Adipocyte (in vitro differentiated cells): ENCODE measurements at regions not wholly inside any gene's neighbourhood (a gene's known extent, or its start where the extent isn't known, plus 50 kb on each side); places are given as distances from the start of the nearest gene placed in this dataset.

Experiments used
- DNase-seq: peaks from one replicate; pipeline ENCODE4 v3.0.0-alpha.2; 2015; ENCODE audit warnings: low read depth
- H3K27me3 ChIP-seq: replicated peaks from 2 replicates; pipeline ENCODE4 v1.7.0; 2013; ENCODE audit warnings: mild to moderate bottlenecking, low read length, moderate library complexity; ENCODE audit not compliant: control insufficient read depth, insufficient read depth
- H3K36me3 ChIP-seq: 2 replicates; pipeline ENCODE4 v1.7.0; 2013; ENCODE audit warnings: low read length, mild to moderate bottlenecking, moderate library complexity; ENCODE audit not compliant: control insufficient read depth, insufficient read depth, severe bottlenecking
- H3K4me1 ChIP-seq: 2 replicates; pipeline ENCODE4 v1.7.0; 2013; ENCODE audit warnings: mild to moderate bottlenecking, low read length, moderate library complexity; ENCODE audit not compliant: control insufficient read depth, insufficient read depth
- H3K4me3 ChIP-seq: 2 replicates; pipeline ENCODE4 v1.7.0; 2013; ENCODE audit warnings: mild to moderate bottlenecking, low read length, moderate library complexity
- H3K9ac ChIP-seq: 2 replicates; pipeline ENCODE4 v1.7.0; 2013; ENCODE audit warnings: mild to moderate bottlenecking, low read length, moderate library complexity
- H3K9me3 ChIP-seq: 2 replicates; pipeline ENCODE4 v1.7.0; 2013; ENCODE audit warnings: mild to moderate bottlenecking, low read length, moderate library complexity; ENCODE audit not compliant: control insufficient read depth

DNA sequence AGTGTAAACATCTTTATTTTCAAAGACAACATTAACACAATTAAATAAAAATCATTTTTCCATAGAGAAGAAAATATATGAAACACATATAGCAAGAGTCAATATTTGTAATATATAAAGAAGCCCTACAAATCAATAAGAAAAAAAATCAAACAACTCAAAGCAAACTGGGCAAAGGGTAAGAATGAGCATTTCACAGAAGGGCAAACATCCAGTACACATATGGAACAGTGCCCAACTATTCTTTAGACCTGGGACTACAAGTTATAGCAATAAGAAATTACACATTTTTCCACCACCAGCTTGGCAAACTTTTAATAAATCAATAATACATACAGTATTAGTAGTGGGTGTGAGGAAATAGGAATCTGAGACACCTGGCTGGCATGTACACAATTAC lies 324.1 kb downstream of the CYP26B1 start:
- no peaks in the 10 kb centered on the region for H3K27me3 ChIP-seq
- no peak overlapping the region for H3K9ac ChIP-seq
- no peaks in the 10 kb centered on the region for H3K36me3 ChIP-seq
- DNase-seq = no peak
- H3K4me1 ChIP-seq = peaks cover 6% of the 10 kb centered on the region
- no peak overlapping the region for H3K4me3 ChIP-seq
- no peaks in the 10 kb centered on the region for H3K9me3 ChIP-seq

DNA sequence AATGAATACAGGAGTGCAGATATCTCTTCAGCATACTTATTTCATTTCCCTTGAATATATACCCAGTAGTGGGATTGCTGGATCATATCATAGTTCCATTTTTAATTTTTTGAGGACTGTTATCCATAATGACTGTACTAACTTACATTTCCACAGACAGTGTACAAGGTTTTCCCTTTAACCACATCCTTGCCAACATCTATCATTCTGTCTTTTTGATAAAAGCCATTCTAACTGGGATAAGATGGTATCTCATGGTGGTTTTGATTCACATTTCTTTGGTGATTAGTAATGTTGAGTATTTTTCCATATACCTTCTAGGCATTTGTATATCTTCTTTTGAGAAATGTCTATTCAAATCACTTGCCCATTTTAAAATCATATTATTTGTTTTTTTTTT lies 325.2 kb downstream of the CYP26B1 start:
- no peaks in the 10 kb centered on the region for H3K27me3 ChIP-seq
- H3K4me1 ChIP-seq = peaks cover 6% of the 10 kb centered on the region
- no peak for DNase-seq
- H3K9ac ChIP-seq = no peak overlapping the region
- no peak overlapping the region for H3K4me3 ChIP-seq
- no peaks in the 10 kb centered on the region for H3K9me3 ChIP-seq
- H3K36me3 ChIP-seq = no peaks in the 10 kb centered on the region

DNA sequence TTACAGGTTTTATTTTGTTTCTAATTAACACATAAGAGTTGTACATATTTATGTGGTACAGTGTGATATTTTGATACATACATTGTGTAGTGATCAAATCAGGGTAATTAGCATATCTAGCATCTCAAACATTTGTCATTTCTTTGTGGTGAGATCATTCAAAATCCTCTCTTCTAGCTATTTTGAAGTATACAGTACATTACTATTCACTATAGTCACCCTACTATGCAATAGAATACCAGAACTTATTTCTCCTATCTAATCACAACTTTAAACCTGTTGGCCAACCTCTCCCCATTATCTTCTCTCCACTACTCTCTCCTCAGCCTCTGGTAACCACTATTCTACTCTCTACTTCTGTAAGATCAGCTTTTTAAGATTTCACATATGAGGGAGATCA lies 325.8 kb downstream of the CYP26B1 start:
- Histone ChIP-seq H3K27me3 (no peaks in the 10 kb centered on the region), H3K9ac (no peak overlapping the region), H3K4me3 (no peak overlapping the region), H3K4me1 (peaks cover 6% of the 10 kb centered on the region), H3K9me3 (no peaks in the 10 kb centered on the region), H3K36me3 (no peaks in the 10 kb centered on the region)
- peak; percentile 12 for DNase-seq

DNA sequence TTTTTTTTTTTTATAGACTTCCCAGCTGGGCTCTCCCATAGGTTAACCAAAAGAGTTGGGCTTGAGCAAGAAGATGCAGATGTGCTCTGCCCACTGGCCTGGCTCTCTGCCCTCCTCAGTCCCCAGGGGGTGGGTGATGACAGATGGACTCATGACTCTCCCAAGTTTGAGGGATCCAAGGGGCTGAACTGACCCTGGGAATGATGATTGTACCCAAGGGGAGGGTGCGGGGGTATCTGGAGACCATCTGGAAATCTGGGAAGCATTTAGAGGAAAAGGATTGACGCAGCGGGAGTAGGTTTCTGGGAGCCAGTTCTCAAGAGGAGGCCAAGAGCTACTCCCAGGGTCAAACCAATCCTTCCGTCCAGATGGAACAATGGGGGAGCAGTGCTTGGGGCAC lies 330.8 kb downstream of the CYP26B1 start:
- no peaks in the 10 kb centered on the region for H3K4me1 ChIP-seq
- H3K9me3 ChIP-seq = no peaks in the 10 kb centered on the region
- no peak overlapping the region for H3K9ac ChIP-seq
- DNase-seq = no peak
- H3K36me3 ChIP-seq = no peaks in the 10 kb centered on the region
- no peak overlapping the region for H3K4me3 ChIP-seq
- peaks cover 3% of the 10 kb centered on the region for H3K27me3 ChIP-seq

DNA sequence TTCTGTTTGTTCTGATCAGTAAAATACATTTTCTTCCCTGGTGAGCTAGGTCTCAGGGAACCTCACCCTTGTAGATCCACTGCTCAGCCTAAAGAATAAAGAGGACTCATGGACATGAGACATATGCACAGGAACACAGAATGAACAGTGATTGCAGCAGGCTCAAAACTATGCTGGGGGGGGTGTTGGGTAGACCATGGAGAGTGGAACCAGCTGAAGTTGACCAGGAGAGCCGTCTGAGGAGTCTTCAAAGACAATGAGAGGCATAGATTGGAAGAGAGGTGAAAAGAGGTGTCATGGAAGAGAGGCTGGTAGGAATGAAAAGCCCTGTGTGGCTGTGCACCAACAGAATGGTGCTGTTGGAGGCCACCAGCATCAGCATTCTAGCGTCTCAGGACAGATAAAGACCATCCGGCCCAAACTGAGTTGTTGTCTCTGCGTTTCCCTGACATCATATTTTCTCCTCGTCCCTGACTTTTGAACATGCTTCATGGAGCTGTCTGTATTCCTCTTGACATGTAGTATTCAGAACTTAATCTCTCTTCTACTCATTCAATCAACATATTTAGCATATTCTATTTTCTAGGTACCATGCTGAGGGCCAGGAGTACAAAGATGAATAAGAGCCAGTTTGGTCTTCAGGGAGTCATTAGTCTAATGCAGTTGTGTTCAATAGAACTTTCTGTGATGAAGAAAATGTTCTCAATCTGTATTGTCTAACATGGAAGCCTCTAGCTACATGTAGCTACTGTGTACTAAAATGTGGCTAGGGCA lies 331.8 kb downstream of the CYP26B1 start:
- no peak overlapping the region for H3K4me3 ChIP-seq
- H3K36me3 ChIP-seq = no peaks in the 10 kb centered on the region
- DNase-seq = no peak
- no peaks in the 10 kb centered on the region for H3K9me3 ChIP-seq
- H3K9ac ChIP-seq = no peak overlapping the region
- no peaks in the 10 kb centered on the region for H3K4me1 ChIP-seq
- peaks cover 3% of the 10 kb centered on the region for H3K27me3 ChIP-seq

DNA sequence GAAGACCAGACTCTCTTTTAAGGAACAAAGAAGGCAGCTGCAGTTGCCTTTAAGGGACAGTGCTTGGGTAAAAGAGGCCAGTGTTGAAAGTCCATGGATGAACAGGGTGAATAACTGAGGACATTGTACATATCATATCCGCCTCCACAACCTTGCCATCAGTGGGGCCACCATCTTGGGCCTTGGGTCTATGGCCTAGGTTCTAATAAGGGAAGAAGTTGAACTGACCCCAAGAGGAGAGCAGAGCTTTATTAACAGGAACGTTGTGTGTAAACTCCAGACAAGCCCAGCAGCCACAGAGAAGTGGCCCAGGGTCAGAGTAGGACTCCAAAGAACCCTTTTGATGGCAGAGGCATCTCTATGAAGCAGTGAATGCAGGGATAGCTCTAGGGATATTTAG lies 332.8 kb downstream of the CYP26B1 start:
- H3K27me3 ChIP-seq = peaks cover 3% of the 10 kb centered on the region
- H3K4me1 ChIP-seq = no peaks in the 10 kb centered on the region
- no peaks in the 10 kb centered on the region for H3K9me3 ChIP-seq
- no peak overlapping the region for H3K4me3 ChIP-seq
- no peak for DNase-seq
- no peak overlapping the region for H3K9ac ChIP-seq
- no peaks in the 10 kb centered on the region for H3K36me3 ChIP-seq

DNA sequence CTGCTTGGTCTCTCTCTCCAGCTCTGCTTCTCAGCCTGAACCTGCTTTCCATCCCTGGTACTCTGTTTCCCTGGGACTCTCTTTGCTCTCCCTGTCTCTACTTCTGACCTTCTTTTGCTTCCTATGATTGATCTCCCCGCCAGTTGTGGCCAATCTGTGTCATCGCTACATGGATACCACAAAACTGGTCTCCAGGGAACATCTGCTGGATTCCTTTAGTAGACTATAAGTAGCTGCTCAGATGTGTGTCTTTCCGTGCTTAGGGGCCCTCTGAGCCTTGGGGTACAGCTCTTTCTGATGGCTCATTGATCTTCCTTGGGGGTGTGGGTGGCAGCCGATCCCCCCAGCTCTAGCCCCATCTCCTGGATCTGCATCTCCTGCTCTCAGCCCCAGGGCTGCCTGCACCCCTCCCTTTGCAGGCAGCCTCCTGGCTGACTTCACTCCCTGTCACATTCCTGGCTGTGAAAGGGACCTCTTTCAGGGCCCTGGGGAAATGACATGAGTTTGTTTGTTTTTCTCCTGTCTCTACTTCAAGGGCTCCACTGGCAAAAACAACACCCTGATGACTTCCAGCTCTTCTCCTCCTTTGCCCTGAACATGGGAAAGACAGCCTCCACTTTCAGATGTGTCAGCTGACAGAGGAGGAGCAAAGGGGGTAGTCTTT lies 333.7 kb downstream of the CYP26B1 start:
- Histone ChIP-seq H3K4me1 (no peaks in the 10 kb centered on the region), H3K9ac (no peak overlapping the region), H3K4me3 (no peak overlapping the region), H3K9me3 (no peaks in the 10 kb centered on the region), H3K36me3 (no peaks in the 10 kb centered on the region), H3K27me3 (peaks cover 3% of the 10 kb centered on the region)
- DNase-seq = no peak

DNA sequence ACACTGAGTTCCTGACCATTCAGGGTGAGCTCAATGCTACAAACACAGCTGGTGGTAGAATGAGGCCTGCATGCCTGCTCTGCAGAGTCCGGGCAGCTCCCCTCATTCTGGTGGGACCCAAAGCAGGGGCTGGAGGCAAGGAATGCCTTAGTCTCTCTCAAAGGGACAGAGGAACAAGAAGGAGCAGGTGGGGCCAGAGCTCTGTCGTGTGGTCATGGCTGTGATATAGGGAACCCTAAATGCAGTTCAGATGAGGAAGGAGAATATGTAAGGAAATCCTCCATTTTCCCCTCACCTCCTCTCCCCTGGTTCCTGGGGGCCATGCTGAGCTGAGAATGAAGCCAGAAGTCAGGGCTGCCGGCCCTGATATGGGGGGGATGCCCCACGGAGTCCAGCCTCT lies 334.3 kb downstream of the CYP26B1 start:
- Histone ChIP-seq H3K36me3 (no peaks in the 10 kb centered on the region), H3K4me1 (no peaks in the 10 kb centered on the region), H3K27me3 (peaks cover 3% of the 10 kb centered on the region), H3K4me3 (no peak overlapping the region), H3K9me3 (no peaks in the 10 kb centered on the region), H3K9ac (no peak overlapping the region)
- no peak for DNase-seq

DNA sequence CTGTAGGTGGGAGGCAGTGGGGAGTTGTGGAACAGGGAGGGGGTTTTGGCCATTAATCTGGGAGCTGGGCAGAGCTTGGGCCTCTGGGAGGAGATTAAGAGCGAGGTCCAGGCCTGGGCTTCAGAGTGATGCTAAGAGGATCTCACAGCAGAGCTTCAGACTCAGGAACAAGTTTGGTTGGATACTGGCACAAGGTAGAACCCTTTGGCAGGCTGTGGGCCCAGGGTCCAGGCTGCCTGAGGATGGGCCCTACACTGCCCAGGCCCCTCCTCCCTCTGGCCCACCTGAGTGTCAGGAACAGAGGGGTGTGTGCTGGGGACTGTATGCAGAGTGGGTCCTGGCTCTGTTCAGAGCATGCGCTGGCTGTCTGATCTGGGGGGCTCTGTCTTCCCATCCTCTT lies 334.9 kb downstream of the CYP26B1 start:
- no peaks in the 10 kb centered on the region for H3K36me3 ChIP-seq
- no peaks in the 10 kb centered on the region for H3K4me1 ChIP-seq
- H3K4me3 ChIP-seq = no peak overlapping the region
- no peaks in the 10 kb centered on the region for H3K9me3 ChIP-seq
- H3K27me3 ChIP-seq = peaks cover 3% of the 10 kb centered on the region
- no peak overlapping the region for H3K9ac ChIP-seq
- DNase-seq = no peak

DNA sequence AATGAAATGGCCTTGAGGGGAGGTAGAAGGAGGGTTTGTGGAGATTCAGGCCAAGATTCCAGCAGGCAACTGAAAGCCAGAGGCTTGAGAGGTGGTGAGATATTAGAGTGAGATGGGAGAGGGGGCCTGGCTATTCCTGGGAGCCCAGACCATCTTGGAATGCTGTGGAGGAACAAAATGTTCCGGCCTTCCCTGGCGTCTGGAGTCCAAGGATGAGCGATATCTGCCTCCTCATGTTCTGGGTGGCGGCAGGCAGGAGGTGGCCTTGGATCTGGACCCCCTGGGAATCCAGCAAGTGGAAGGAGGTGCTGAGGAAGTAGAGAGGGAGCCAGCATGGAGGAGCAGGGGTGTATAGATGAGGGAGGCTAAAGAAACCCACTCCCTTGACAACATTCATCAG lies 335.9 kb downstream of the CYP26B1 start:
- H3K9me3 ChIP-seq = no peaks in the 10 kb centered on the region
- no peak overlapping the region for H3K4me3 ChIP-seq
- no peak for DNase-seq

DNA sequence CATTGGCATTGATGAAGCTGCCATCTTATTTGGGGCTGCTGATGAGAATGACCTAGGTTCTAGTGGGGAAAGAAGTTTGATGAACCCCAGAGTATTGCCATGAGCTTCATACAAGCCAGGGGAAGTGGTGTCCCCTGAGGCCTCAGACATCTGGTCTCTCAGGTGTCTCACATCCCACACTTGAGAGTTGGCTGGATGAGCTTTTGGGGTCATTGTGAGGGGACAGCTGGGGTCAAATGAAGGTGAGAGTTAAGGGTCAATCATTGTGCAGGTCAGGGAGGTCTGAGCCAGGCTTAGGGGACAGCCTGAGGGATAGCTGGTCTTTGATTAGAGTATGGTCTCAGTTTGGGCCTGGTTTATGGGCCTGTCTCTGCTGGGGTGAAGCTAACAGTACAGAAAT lies 336.5 kb downstream of the CYP26B1 start:
- Histone ChIP-seq H3K9ac (no peak overlapping the region), H3K27me3 (peaks cover 3% of the 10 kb centered on the region), H3K4me1 (no peaks in the 10 kb centered on the region), H3K4me3 (no peak overlapping the region), H3K36me3 (no peaks in the 10 kb centered on the region), H3K9me3 (no peaks in the 10 kb centered on the region)
- DNase-seq = no peak

More for the DNA sequence above, 335.9 kb downstream of the CYP26B1 start:
- Histone ChIP-seq H3K36me3 (no peaks in the 10 kb centered on the region), H3K27me3 (peaks cover 3% of the 10 kb centered on the region), H3K4me1 (no peaks in the 10 kb centered on the region), H3K9ac (no peak overlapping the region)
